Mesenchymal stem cell (in vitro differentiated cells and primary cell): ENCODE measurements at regions not wholly inside any gene's neighbourhood (a gene's known extent, or its start where the extent isn't known, plus 50 kb on each side); places are given as distances from the start of the nearest gene placed in this dataset.

Source experiments
- DNase-seq: peaks from one replicate; pipeline ENCODE4 v3.0.0-alpha.2; 2013
- H2AFZ ChIP-seq: one replicate; pipeline ENCODE4 v1.6.1; 2013; ENCODE audit warnings: low read depth, mild to moderate bottlenecking, control low read depth, inconsistent platforms, low read length, moderate library complexity
- H2AK5ac ChIP-seq: 2 replicates; pipeline ENCODE4 v1.6.1; 2013; ENCODE audit warnings: low read length, moderate library complexity, mild to moderate bottlenecking, inconsistent platforms; ENCODE audit not compliant: severe bottlenecking
- H2BK120ac ChIP-seq: one replicate; pipeline ENCODE4 v1.6.1; 2013; ENCODE audit warnings: low read depth, mild to moderate bottlenecking, inconsistent platforms, low read length, moderate library complexity
- H2BK12ac ChIP-seq, 2 experiments: one replicate each; pipeline ENCODE4 v1.6.1; 2013; ENCODE audit warnings: inconsistent platforms in 2 of 2, low read length in 2 of 2, mild to moderate bottlenecking in 2 of 2, moderate library complexity in 2 of 2, control low read depth in 1 of 2
- H2BK15ac ChIP-seq: one replicate; pipeline ENCODE4 v1.6.1; 2013; ENCODE audit warnings: mild to moderate bottlenecking, low read depth, inconsistent platforms; ENCODE audit not compliant: poor library complexity, severe bottlenecking
- H2BK5ac ChIP-seq: 2 replicates; pipeline ENCODE4 v1.6.1; 2013; ENCODE audit warnings: low read depth, mild to moderate bottlenecking, low read length, control low read depth, inconsistent platforms; ENCODE audit not compliant: poor library complexity, severe bottlenecking
- H3K14ac ChIP-seq, 2 experiments: one replicate each; pipeline ENCODE4 v1.6.1; 2013; ENCODE audit warnings: inconsistent platforms in 2 of 2, low read length in 2 of 2, control low read depth in 1 of 2, mild to moderate bottlenecking in 1 of 2, moderate library complexity in 1 of 2
- H3K18ac ChIP-seq, 2 experiments: one replicate each; pipeline ENCODE4 v1.6.1; 2013; ENCODE audit warnings: inconsistent platforms in 2 of 2, low read length in 2 of 2, control low read depth in 1 of 2, low read depth in 1 of 2, mild to moderate bottlenecking in 1 of 2
- H3K23ac ChIP-seq, 2 experiments: one replicate each; pipeline ENCODE4 v1.6.1; 2013; ENCODE audit warnings: inconsistent platforms in 2 of 2, low read length in 2 of 2, mild to moderate bottlenecking in 2 of 2, moderate library complexity in 2 of 2, control low read depth in 1 of 2
- H3K27ac ChIP-seq: 2 replicates; pipeline ENCODE4 v1.5.1; 2013; ENCODE audit warnings: mild to moderate bottlenecking, moderate library complexity, low read length, control low read depth, inconsistent platforms; ENCODE audit not compliant: poor library complexity, severe bottlenecking
- H3K27me3 ChIP-seq, 2 experiments: 2 replicates each; pipeline versions ENCODE4 v1.6.1 to v1.7.0; 2013; ENCODE audit warnings: low read length in 2 of 2, mild to moderate bottlenecking in 2 of 2, moderate library complexity in 2 of 2, control low read depth in 1 of 2, inconsistent platforms in 1 of 2; ENCODE audit not compliant: control insufficient read depth in 1 of 2, insufficient read depth in 1 of 2
- H3K36me3 ChIP-seq, 2 experiments: 2 replicates each; pipeline versions ENCODE4 v1.6.1 to v1.7.0; 2013; ENCODE audit warnings: low read length in 2 of 2, control low read depth in 1 of 2, inconsistent platforms in 1 of 2, low read depth in 1 of 2, mild to moderate bottlenecking in 1 of 2; ENCODE audit not compliant: insufficient read depth in 2 of 2, control insufficient read depth in 1 of 2
- H3K4ac ChIP-seq, 2 experiments: one replicate each; pipeline ENCODE4 v1.6.1; 2013; ENCODE audit warnings: inconsistent platforms in 2 of 2, low read length in 2 of 2, mild to moderate bottlenecking in 2 of 2, moderate library complexity in 2 of 2, control low read depth in 1 of 2, low read depth in 1 of 2
- H3K4me1 ChIP-seq: 2 replicates; pipeline ENCODE4 v1.6.1; 2013; ENCODE audit warnings: low read depth, low read length, control low read depth; ENCODE audit not compliant: control insufficient read depth, insufficient read depth
- H3K4me2 ChIP-seq: 2 replicates; pipeline ENCODE4 v1.6.1; 2013; ENCODE audit warnings: low read length, mild to moderate bottlenecking, inconsistent platforms; ENCODE audit not compliant: poor library complexity, severe bottlenecking
- H3K4me3 ChIP-seq, 2 experiments: 2 replicates each; pipeline versions ENCODE4 v1.5.1 to v1.7.0; 2013; ENCODE audit warnings: low read length in 2 of 2, mild to moderate bottlenecking in 2 of 2, control low read depth in 1 of 2, low read depth in 1 of 2; ENCODE audit not compliant: insufficient read depth in 1 of 2
- H3K79me1 ChIP-seq: replicated peaks from 2 replicates; pipeline ENCODE4 v1.6.1; 2013; ENCODE audit warnings: mild to moderate bottlenecking, control low read depth, low read length, inconsistent platforms; ENCODE audit not compliant: poor library complexity, severe bottlenecking
- H3K9ac ChIP-seq: 2 replicates; pipeline ENCODE4 v1.7.0; 2013; ENCODE audit warnings: mild to moderate bottlenecking, low read length, moderate library complexity
- H3K9me3 ChIP-seq: 2 replicates; pipeline ENCODE4 v1.7.0; 2013; ENCODE audit warnings: mild to moderate bottlenecking, low read length; ENCODE audit not compliant: control insufficient read depth
- H4K8ac ChIP-seq: one replicate; pipeline ENCODE4 v1.6.1; 2013; ENCODE audit warnings: inconsistent platforms, mild to moderate bottlenecking, low read length, moderate library complexity
- H4K91ac ChIP-seq: one replicate; pipeline ENCODE4 v1.6.1; 2013; ENCODE audit warnings: mild to moderate bottlenecking, low read length, inconsistent platforms
- WGBS: methylation state at CpG from one replicate; pipeline ENCODE4 v1.1.7; 2013; ENCODE audit warnings: mixed read lengths; 5-methylcytosine and 5-hydroxymethylcytosine counted together

DNA sequence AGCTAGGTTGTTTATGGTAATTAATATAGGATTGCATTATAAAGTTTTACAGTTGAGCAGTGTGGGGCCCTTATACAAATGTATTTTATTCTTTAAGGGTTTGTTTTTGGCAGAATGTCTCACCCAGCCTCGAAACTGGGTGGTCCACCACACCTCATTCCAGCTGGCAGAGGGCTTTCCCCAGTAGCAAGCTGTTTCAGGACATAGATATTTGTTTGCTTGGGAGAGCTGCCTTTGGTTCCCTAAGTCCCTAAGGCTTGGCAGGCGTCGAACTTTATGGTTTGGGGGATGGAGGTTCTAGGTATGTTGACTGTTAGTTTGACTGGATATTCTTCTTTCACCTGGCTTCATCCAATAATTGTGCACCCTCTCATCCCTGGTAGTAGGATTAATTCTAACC lies 205.9 kb downstream of the KCNS3 start:
- Histone ChIP-seq H3K36me3 (no peaks in the 10 kb centered on the region), H3K9ac (no peak overlapping the region), H2BK12ac (no peak overlapping the region), H3K9me3 (no peaks in the 10 kb centered on the region), H3K27me3 (no peaks in the 10 kb centered on the region), H2AK5ac (no peak overlapping the region), H2BK15ac (no peak overlapping the region), H2BK120ac (no peak overlapping the region), H3K4me2 (no peak overlapping the region), H3K4me3 (no peak overlapping the region), H4K8ac (no peak overlapping the region), H3K14ac (no peak overlapping the region), H3K4me1 (no peaks in the 10 kb centered on the region), H2AFZ (no peak overlapping the region), H2BK5ac (no peak overlapping the region), H4K91ac (no peak overlapping the region), H3K79me1 (no peaks in the 10 kb centered on the region), H3K4ac (no peak overlapping the region), H3K23ac (no peak overlapping the region), H3K18ac (no peak overlapping the region), H3K27ac (no peak overlapping the region)
- WGBS, result 59% methylated on average over 1 of the region's 3 CpGs
- DNase-seq, result no peak

DNA sequence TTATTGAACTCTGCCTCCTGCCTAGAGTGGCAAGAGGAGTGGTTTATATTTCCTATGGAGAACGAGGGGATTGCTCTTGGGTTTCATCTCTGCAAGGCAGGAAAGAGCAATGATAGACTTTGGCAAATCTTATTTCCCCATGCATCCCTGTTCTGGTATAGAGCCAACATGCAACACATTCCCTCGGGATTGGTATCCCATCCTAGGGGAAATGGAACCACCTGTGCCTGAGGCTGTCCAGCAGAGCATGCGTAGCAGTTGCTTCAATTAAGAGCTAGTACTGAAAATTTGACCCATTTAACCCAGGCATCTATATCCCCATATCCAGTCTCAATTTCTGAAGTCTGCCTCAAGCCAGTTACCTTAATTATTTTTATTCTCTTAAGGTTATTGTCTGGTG lies 205.3 kb downstream of the KCNS3 start:
- no peak overlapping the region for H2AK5ac ChIP-seq
- H3K4me2 ChIP-seq, result no peak overlapping the region
- WGBS, result 73% methylated on average over 3 of the region's 3 CpGs
- H2BK12ac ChIP-seq, result no peak overlapping the region
- H3K4me1 ChIP-seq, result no peaks in the 10 kb centered on the region
- H3K36me3 ChIP-seq, result no peaks in the 10 kb centered on the region
- H3K18ac ChIP-seq, result no peak overlapping the region
- H3K4me3 ChIP-seq, result no peak overlapping the region
- no peak overlapping the region for H2BK120ac ChIP-seq
- no peak overlapping the region for H3K9ac ChIP-seq
- no peak overlapping the region for H3K23ac ChIP-seq
- no peaks in the 10 kb centered on the region for H3K79me1 ChIP-seq
- H2BK5ac ChIP-seq, result no peak overlapping the region
- H3K9me3 ChIP-seq, result no peaks in the 10 kb centered on the region
- no peak overlapping the region for H4K8ac ChIP-seq
- no peak overlapping the region for H4K91ac ChIP-seq
- no peak overlapping the region for H2AFZ ChIP-seq
- no peak for DNase-seq
- no peaks in the 10 kb centered on the region for H3K27me3 ChIP-seq
- no peak overlapping the region for H3K27ac ChIP-seq
- H3K4ac ChIP-seq, result no peak overlapping the region
- no peak overlapping the region for H3K14ac ChIP-seq
- H2BK15ac ChIP-seq, result no peak overlapping the region

DNA sequence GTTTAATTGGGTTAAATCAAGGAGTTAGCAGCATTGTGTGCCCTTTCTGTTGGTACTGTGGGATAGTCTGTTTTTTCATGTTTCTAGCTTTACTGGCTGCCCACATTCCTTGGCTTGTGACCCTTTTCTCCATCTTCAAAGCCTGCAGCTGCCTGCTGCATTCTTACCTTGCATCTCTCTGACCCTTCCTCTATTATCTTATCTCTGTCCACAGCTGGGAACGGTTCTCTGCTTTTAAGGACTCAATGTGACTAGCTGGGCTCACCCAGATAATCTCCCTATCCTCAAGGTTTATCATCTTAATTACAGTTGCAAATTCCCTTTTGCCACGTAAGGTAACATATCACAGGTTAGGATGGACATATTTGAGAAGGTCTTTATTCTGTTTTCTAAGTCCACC lies 199.7 kb downstream of the KCNS3 start:
- no peak overlapping the region for H2BK12ac ChIP-seq
- no peak overlapping the region for H3K23ac ChIP-seq
- H3K18ac ChIP-seq, result peak overlapping the region in 1 of 2 experiments; percentile 11
- H3K4me2 ChIP-seq, result no peak overlapping the region
- no peak overlapping the region for H3K4me3 ChIP-seq
- no peaks in the 10 kb centered on the region for H3K4me1 ChIP-seq
- 45% methylated on average over 2 of the region's 2 CpGs for WGBS
- H3K9ac ChIP-seq, result no peak overlapping the region
- no peak overlapping the region for H2BK120ac ChIP-seq
- no peak overlapping the region for H3K14ac ChIP-seq
- no peak overlapping the region for H2AK5ac ChIP-seq
- no peaks in the 10 kb centered on the region for H3K27me3 ChIP-seq
- no peak for DNase-seq
- H3K36me3 ChIP-seq, result no peaks in the 10 kb centered on the region
- H4K91ac ChIP-seq, result no peak overlapping the region
- peak overlapping the region in 1 of 2 experiments; percentile 63 for H3K4ac ChIP-seq
- H2AFZ ChIP-seq, result no peak overlapping the region
- H2BK5ac ChIP-seq, result no peak overlapping the region
- no peak overlapping the region for H4K8ac ChIP-seq
- no peak overlapping the region for H3K27ac ChIP-seq
- no peaks in the 10 kb centered on the region for H3K9me3 ChIP-seq
- no peak overlapping the region for H2BK15ac ChIP-seq
- H3K79me1 ChIP-seq, result no peaks in the 10 kb centered on the region

DNA sequence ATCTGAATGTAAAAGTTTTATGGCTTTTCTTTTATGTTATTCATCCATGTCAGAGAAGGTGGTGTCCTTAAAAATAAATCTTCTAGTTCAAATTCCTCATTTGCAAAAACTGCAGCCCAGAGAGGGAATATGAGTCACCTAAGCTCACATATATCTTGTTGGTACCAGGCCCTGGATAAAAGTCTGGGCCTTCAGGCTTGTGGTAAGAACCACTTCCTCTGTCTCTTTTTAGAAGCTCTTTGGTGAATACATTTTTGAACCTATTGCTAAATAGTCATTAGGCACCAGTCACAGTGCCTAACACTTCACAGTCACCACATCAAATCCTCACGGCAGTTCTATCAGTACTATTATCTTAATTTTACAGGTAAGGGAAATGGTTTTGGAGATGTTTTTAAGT lies 199.2 kb downstream of the KCNS3 start:
- DNase-seq, result peak; percentile 83
- H2BK12ac ChIP-seq, result no peak overlapping the region
- H3K79me1 ChIP-seq, result no peaks in the 10 kb centered on the region
- H3K4me1 ChIP-seq, result no peaks in the 10 kb centered on the region
- H2BK120ac ChIP-seq, result no peak overlapping the region
- no peak overlapping the region for H3K23ac ChIP-seq
- H3K18ac ChIP-seq, result no peak overlapping the region
- no peak overlapping the region for H2BK5ac ChIP-seq
- no peak overlapping the region for H4K8ac ChIP-seq
- no peaks in the 10 kb centered on the region for H3K36me3 ChIP-seq
- H4K91ac ChIP-seq, result no peak overlapping the region
- no CpG with 5 or more reads among the region's 1 CpG for WGBS
- H2AK5ac ChIP-seq, result no peak overlapping the region
- no peak overlapping the region for H3K4me2 ChIP-seq
- no peak overlapping the region for H2BK15ac ChIP-seq
- no peaks in the 10 kb centered on the region for H3K9me3 ChIP-seq
- H3K4ac ChIP-seq, result no peak overlapping the region
- no peak overlapping the region for H3K14ac ChIP-seq
- no peak overlapping the region for H2AFZ ChIP-seq
- H3K4me3 ChIP-seq, result no peak overlapping the region
- no peaks in the 10 kb centered on the region for H3K27me3 ChIP-seq
- H3K27ac ChIP-seq, result no peak overlapping the region
- no peak overlapping the region for H3K9ac ChIP-seq
